A673 (cell line): ENCODE measurements at regions not wholly inside any gene's neighbourhood (a gene's known extent, or its start where the extent isn't known, plus 50 kb on each side); places are given as distances from the start of the nearest gene placed in this dataset.

Experiments used
- BruUV-seq: library from RNA; stranded (reverse); fragments of 400-500 nt; replicated peaks from 2 replicates; lab custom pipeline; 2021; lab: Mats Ljungman, UMichigan
- CTCF ChIA-PET: fragments of 300-600 bp; sonication (Branson Sonifier 250); formaldehyde crosslinking; loops from one replicate; lab custom pipeline; 2022; ENCODE audit warnings: antibody characterized with exemption; lab: Charles Lee
- POLR2A ChIA-PET: fragments of 300-600 bp; sonication (Branson Sonifier 250); formaldehyde crosslinking; loops from one replicate; lab custom pipeline; 2022; ENCODE audit warnings: antibody characterized with exemption; ENCODE audit not compliant: low non-redundant PET; lab: Charles Lee
- DNase-seq: peaks from one replicate; pipeline ENCODE4 v3.0.0-alpha.2; 2015; ENCODE audit warnings: low spot score
- H3K27ac ChIP-seq: fragments of 200-600 bp; sonication (generic); 2 replicates; pipeline ENCODE4 v1.5.1; 2016; ENCODE audit warnings: mixed run types, low read depth, mild to moderate bottlenecking, mixed read lengths, antibody characterized with exemption, low read length; ENCODE audit not compliant: poor library complexity, severe bottlenecking
- H3K27me3 ChIP-seq: fragments of 200-600 bp; sonication (generic); replicated peaks from 2 replicates; pipeline ENCODE4 v1.6.1; 2017; ENCODE audit warnings: mixed run types, low read depth, mild to moderate bottlenecking, mixed read lengths, antibody characterized with exemption, low read length; ENCODE audit not compliant: insufficient read depth, poor library complexity
- H3K36me3 ChIP-seq: fragments of 200-600 bp; sonication (generic); 2 replicates; pipeline ENCODE4 v1.6.1; 2016; ENCODE audit warnings: mixed run types, mild to moderate bottlenecking, mixed read lengths, antibody characterized with exemption, low read length; ENCODE audit not compliant: insufficient read depth, poor library complexity, severe bottlenecking
- H3K4me1 ChIP-seq: fragments of 200-600 bp; sonication (generic); 2 replicates; pipeline ENCODE4 v1.6.1; 2017; ENCODE audit warnings: mixed run types, mild to moderate bottlenecking, mixed read lengths, antibody characterized with exemption, low read length; ENCODE audit not compliant: insufficient read depth, poor library complexity, severe bottlenecking
- H3K4me3 ChIP-seq: fragments of 200-600 bp; sonication (generic); 2 replicates; pipeline ENCODE4 v1.5.1; 2016; ENCODE audit warnings: low read depth, mixed run types, mild to moderate bottlenecking, mixed read lengths, low read length; ENCODE audit not compliant: poor library complexity, severe bottlenecking
- H3K9me3 ChIP-seq: fragments of 200-600 bp; sonication (generic); 2 replicates; pipeline ENCODE4 v1.6.1; 2016; ENCODE audit warnings: mixed run types, low read depth, mild to moderate bottlenecking, mixed read lengths, antibody characterized with exemption, low read length; ENCODE audit not compliant: poor library complexity, severe bottlenecking
- CTCF ChIP-seq: fragments of 300-800, 200-600 bp; sonication (generic); conservative IDR thresholded peaks from 2 replicates; pipeline ENCODE4 v1.5.1; 2017; ENCODE audit warnings: low read depth, mild to moderate bottlenecking, antibody characterized with exemption, low read length, moderate library complexity, mixed read lengths
- EZH2 ChIP-seq: fragments of 200-600 bp; sonication (generic); IDR thresholded peaks from 2 replicates; pipeline ENCODE4 v1.6.1; 2017; ENCODE audit warnings: borderline replicate concordance, low read depth, mild to moderate bottlenecking, mixed read lengths, antibody characterized with exemption, low read length; ENCODE audit not compliant: poor library complexity, severe bottlenecking
- intact Hi-C: fragments of 100-400 bp; cut with micrococcal nuclease; formaldehyde crosslinking; loops from one replicate; pipeline ENCODE4 v1.10.0; 2022; ENCODE audit not compliant: unreplicated experiment

GRCh38 chr9:100669968-100670367 lies 92.1 kb downstream of the CAVIN4 start:
- intact Hi-C loops = no loop called here
- Histone ChIP-seq H3K27me3 (peaks cover 7% of the 10 kb centered on the region), H3K27ac (no peak overlapping the region), H3K9me3 (no peaks in the 10 kb centered on the region), H3K4me3 (no peak overlapping the region), H3K4me1 (peaks cover 8% of the 10 kb centered on the region), H3K36me3 (no peaks in the 10 kb centered on the region)
- TF ChIP-seq EZH2 (no peak), CTCF (no peak)
- POLR2A ChIA-PET = no interaction called here
- CTCF ChIA-PET = no interaction called here
- no peak for DNase-seq
- BruUV-seq = no TSS peak

- no peak overlapping the region for H3K27ac ChIP-seq
- no peaks in the 10 kb centered on the region for H3K36me3 ChIP-seq
- H3K4me1 ChIP-seq = peaks cover 8% of the 10 kb centered on the region
- DNase-seq = peak; percentile 54
- intact Hi-C loops = no loop called here
- H3K9me3 ChIP-seq = no peaks in the 10 kb centered on the region
- TF ChIP-seq EZH2 (no peak), CTCF (no peak)
- no peak overlapping the region for H3K4me3 ChIP-seq
- ChIA-PET POLR2A (no interaction called here), CTCF (no interaction called here)
- BruUV-seq = no TSS peak
- peaks cover 7% of the 10 kb centered on the region for H3K27me3 ChIP-seq
These were observed 92.8 kb downstream of the CAVIN4 start for GRCh38 chr9:100670719-100671118.

- no TSS peak for BruUV-seq
- no peak for DNase-seq
- Histone ChIP-seq H3K9me3 (no peaks in the 10 kb centered on the region), H3K27me3 (peaks cover 12% of the 10 kb centered on the region), H3K4me3 (no peak overlapping the region), H3K4me1 (peaks cover 8% of the 10 kb centered on the region), H3K27ac (no peak overlapping the region), H3K36me3 (no peaks in the 10 kb centered on the region)
- ChIA-PET CTCF (no interaction called here), POLR2A (no interaction called here)
- no peak for TF ChIP-seq CTCF
- TF ChIP-seq EZH2 = no peak
- intact Hi-C loops = no loop called here
These were observed 94.0 kb downstream of the CAVIN4 start for GRCh38 chr9:100671898-100672297.
